Tibial nerve (tissue), 4 donors: ENCODE measurements at regions not wholly inside any gene's neighbourhood (a gene's known extent, or its start where the extent isn't known, plus 50 kb on each side); places are given as distances from the start of the nearest gene placed in this dataset.

ENCODE experiments used
- DNase-seq, 2 donors: peaks; one replicate each; pipeline ENCODE4 v3.0.0-alpha.2; 2019; ENCODE audit warnings: low spot score in 2 of 2
- H3K27ac ChIP-seq, 4 donors: fragments of 200-600 bp; sonication (generic) in 3 of 4; one replicate each; pipeline ENCODE4 v1.5.1; 2017 to 2019; ENCODE audit warnings: mild to moderate bottlenecking in 1 of 4
- H3K27me3 ChIP-seq, 2 donors: fragments of 200-600 bp; sonication (generic) in 1 of 2; one replicate each; pipeline versions ENCODE4 v1.5.1 to v1.6.0; 2017 to 2019
- H3K36me3 ChIP-seq, 3 donors: fragments of 200-600 bp; sonication (generic); one replicate each; pipeline ENCODE4 v1.5.1; 2018 to 2019
- H3K4me1 ChIP-seq, 4 donors: fragments of 200-600 bp; sonication (generic) in 3 of 4; one replicate each; pipeline ENCODE4 v1.5.1; 2017 to 2019
- H3K4me3 ChIP-seq, 4 donors: fragments of 200-600 bp; sonication (generic) in 3 of 4; one replicate each; pipeline ENCODE4 v1.5.1; 2017 to 2019; ENCODE audit warnings: mild to moderate bottlenecking in 1 of 4, moderate library complexity in 1 of 4
- H3K9me3 ChIP-seq, 4 donors: fragments of 200-600 bp; sonication (generic) in 3 of 4; one replicate each; pipeline ENCODE4 v1.5.1; 2017 to 2019
- EP300 ChIP-seq, 2 donors: sonication (generic); formaldehyde crosslinking; IDR thresholded peaks; one replicate each; pipeline ENCODE4 v1.6.1; 2017; ENCODE audit warnings: antibody characterized with exemption in 2 of 2, mild to moderate bottlenecking in 1 of 2
- POLR2A ChIP-seq, 2 donors: fragments of 450-650 bp; IDR thresholded peaks; one replicate each; pipeline ENCODE4 v1.6.1; 2017; ENCODE audit warnings: antibody characterized with exemption in 2 of 2, mild to moderate bottlenecking in 2 of 2, moderate library complexity in 2 of 2
- WGBS, 2 donors: methylation state at CpG; one replicate each; pipeline ENCODE4 v1.1.5; 2018; 5-methylcytosine and 5-hydroxymethylcytosine counted together
- TF ChIP-seq, protein P1 (sequence below), 5 experiments: fragments of 200-600 bp in 3 of 5; fragments of 450-650 bp in 2 of 5; sonication (generic) in 3 of 5; IDR thresholded peaks; one replicate each; pipeline ENCODE4 v1.5.1; 2016 to 2019; ENCODE audit warnings: antibody characterized with exemption in 5 of 5, mild to moderate bottlenecking in 3 of 5, moderate library complexity in 2 of 5

DNA sequence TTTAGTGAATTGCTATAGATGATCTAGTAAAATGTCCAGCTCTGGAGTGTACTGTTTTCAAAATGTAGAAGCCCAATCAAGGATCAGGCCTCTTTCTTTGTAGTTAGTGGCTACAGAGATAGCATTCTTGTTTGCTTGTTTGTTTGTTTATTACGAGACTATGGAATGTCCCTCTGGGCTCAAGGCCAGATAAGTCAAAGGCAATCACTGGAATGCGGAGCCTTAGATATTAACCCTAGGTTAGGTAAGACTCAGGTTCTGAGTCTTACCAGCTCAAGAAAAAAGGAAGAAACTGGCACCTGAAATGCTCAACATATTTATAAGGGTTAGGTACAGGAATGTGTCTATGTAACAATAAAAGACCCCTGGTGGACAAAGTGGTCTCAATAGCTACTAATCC is 261.5 kb downstream of the SLC7A11 start:
- WGBS, 2 donors = 46 to 50% methylated on average over 2 of the region's 2 CpGs
- TF ChIP-seq POLR2A (IDR thresholded peaks at IDR 0.05) = no peak
- TF ChIP-seq, protein P1, sequence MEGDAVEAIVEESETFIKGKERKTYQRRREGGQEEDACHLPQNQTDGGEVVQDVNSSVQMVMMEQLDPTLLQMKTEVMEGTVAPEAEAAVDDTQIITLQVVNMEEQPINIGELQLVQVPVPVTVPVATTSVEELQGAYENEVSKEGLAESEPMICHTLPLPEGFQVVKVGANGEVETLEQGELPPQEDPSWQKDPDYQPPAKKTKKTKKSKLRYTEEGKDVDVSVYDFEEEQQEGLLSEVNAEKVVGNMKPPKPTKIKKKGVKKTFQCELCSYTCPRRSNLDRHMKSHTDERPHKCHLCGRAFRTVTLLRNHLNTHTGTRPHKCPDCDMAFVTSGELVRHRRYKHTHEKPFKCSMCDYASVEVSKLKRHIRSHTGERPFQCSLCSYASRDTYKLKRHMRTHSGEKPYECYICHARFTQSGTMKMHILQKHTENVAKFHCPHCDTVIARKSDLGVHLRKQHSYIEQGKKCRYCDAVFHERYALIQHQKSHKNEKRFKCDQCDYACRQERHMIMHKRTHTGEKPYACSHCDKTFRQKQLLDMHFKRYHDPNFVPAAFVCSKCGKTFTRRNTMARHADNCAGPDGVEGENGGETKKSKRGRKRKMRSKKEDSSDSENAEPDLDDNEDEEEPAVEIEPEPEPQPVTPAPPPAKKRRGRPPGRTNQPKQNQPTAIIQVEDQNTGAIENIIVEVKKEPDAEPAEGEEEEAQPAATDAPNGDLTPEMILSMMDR (IDR thresholded peaks at IDR 0.05) = no peak
- no peak for TF ChIP-seq EP300 (IDR thresholded peaks at IDR 0.05)
- H3K4me1 ChIP-seq = no peaks in the 10 kb centered on the region
- no peaks in the 10 kb centered on the region for H3K27me3 ChIP-seq
- no peak overlapping the region for H3K27ac ChIP-seq
- H3K4me3 ChIP-seq = no peak overlapping the region
- H3K36me3 ChIP-seq = no peaks in the 10 kb centered on the region
- H3K9me3 ChIP-seq = no peaks in the 10 kb centered on the region
- no peak for DNase-seq

GRCh38 chr4:137979938-137980337 is 262.2 kb downstream of the SLC7A11 start:
- DNase-seq = no peak

GRCh38 chr4:137968956-137969678 is 273.0 kb downstream of the SLC7A11 start:
- no peak for DNase-seq
- Histone ChIP-seq H3K4me3 (no peak overlapping the region), H3K27ac (no peak overlapping the region), H3K27me3 (no peaks in the 10 kb centered on the region), H3K9me3 (no peaks in the 10 kb centered on the region), H3K4me1 (no peaks in the 10 kb centered on the region), H3K36me3 (no peaks in the 10 kb centered on the region)
- 81 to 88% methylated on average over 3 of the region's 3 CpGs for WGBS, 2 donors
- no peak for TF ChIP-seq EP300 (IDR thresholded peaks at IDR 0.05)

More at GRCh38 chr4:137979938-137980337, 262.2 kb downstream of the SLC7A11 start:
- TF ChIP-seq POLR2A (IDR thresholded peaks at IDR 0.05) = no peak
- TF ChIP-seq, protein P1 (IDR thresholded peaks at IDR 0.05) = no peak
- no peak for TF ChIP-seq EP300 (IDR thresholded peaks at IDR 0.05)
- Histone ChIP-seq H3K36me3 (no peaks in the 10 kb centered on the region), H3K4me1 (no peaks in the 10 kb centered on the region), H3K27me3 (no peaks in the 10 kb centered on the region), H3K27ac (no peak overlapping the region), H3K4me3 (no peak overlapping the region), H3K9me3 (no peaks in the 10 kb centered on the region)
- WGBS, 2 donors = 81 to 85% methylated on average over 1 of the region's 1 CpG

GRCh38 chr4:137967480-137968190 is 274.5 kb downstream of the SLC7A11 start:
- no peaks in the 10 kb centered on the region for H3K4me1 ChIP-seq
- DNase-seq = no peak
- H3K27me3 ChIP-seq = no peaks in the 10 kb centered on the region
- no peaks in the 10 kb centered on the region for H3K36me3 ChIP-seq
- H3K4me3 ChIP-seq = no peak overlapping the region
- H3K9me3 ChIP-seq = no peaks in the 10 kb centered on the region
- TF ChIP-seq POLR2A (IDR thresholded peaks at IDR 0.05) (no peak), EP300 (IDR thresholded peaks at IDR 0.05) (no peak)
- TF ChIP-seq, protein P1 (IDR thresholded peaks at IDR 0.05) = no peak
- 91 to 93% methylated on average over 6 of the region's 6 CpGs for WGBS, 2 donors
- no peak overlapping the region for H3K27ac ChIP-seq

DNA sequence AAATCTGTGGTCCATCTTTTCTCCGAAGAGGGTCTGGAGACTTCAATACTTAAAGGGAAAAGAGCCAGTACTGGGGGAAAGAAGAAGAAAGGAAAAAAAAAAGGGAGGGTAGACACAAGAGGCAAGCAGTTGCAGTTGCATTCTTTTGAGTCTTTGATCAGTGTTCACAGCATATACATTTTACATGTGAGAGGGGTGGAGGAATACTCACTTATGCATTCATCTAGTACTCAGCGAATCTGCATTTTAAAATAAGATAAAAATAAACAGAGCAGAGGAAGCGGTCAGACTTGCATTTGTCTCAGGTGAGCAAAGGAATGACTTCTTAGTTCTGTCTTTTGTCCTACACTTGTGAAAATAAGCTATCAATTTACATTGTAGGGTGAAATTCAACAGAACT is 275.6 kb downstream of the SLC7A11 start:
- Histone ChIP-seq H3K4me3 (no peak overlapping the region), H3K4me1 (no peaks in the 10 kb centered on the region), H3K9me3 (no peaks in the 10 kb centered on the region), H3K27ac (no peak overlapping the region), H3K27me3 (no peaks in the 10 kb centered on the region), H3K36me3 (no peaks in the 10 kb centered on the region)
- TF ChIP-seq, protein P1 (IDR thresholded peaks at IDR 0.05) = no peak
- no peak for TF ChIP-seq EP300 (IDR thresholded peaks at IDR 0.05)
- no peak for TF ChIP-seq POLR2A (IDR thresholded peaks at IDR 0.05)
- WGBS, 2 donors = 88 to 93% methylated on average over 3 of the region's 3 CpGs
- no peak for DNase-seq
